Neural crest cell (in vitro differentiated cells): ENCODE measurements at regions not wholly inside any gene's neighbourhood (a gene's known extent, or its start where the extent isn't known, plus 50 kb on each side); places are given as distances from the start of the nearest gene placed in this dataset.

Experiments
- DNase-seq: peaks from one replicate; pipeline ENCODE4 v3.0.0; 2021; ENCODE audit warnings: low read depth, mixed read lengths, low spot score
- H3K27ac Mint-ChIP-seq: one replicate; pipeline ENCODE4 v1.8.0; 2021; ENCODE audit warnings: mild to moderate bottlenecking, mixed read lengths; ENCODE audit not compliant: unreplicated experiment
- H3K27me3 Mint-ChIP-seq: 2 replicates; pipeline ENCODE4 v1.8.0; 2021; ENCODE audit warnings: low read depth, mild to moderate bottlenecking, mixed read lengths
- H3K36me3 Mint-ChIP-seq: 2 replicates; pipeline ENCODE4 v1.8.0; 2021; ENCODE audit warnings: low read depth, mild to moderate bottlenecking, mixed read lengths
- H3K4me1 Mint-ChIP-seq: 2 replicates; pipeline ENCODE4 v1.8.0; 2021; ENCODE audit warnings: mixed read lengths
- H3K4me3 Mint-ChIP-seq: one replicate; pipeline ENCODE4 v1.8.0; 2021; ENCODE audit warnings: mild to moderate bottlenecking, mixed read lengths
- H3K9me3 Mint-ChIP-seq: 2 replicates; pipeline ENCODE4 v1.8.0; 2021; ENCODE audit warnings: mixed read lengths
- CTCF ChIP-seq: fragments of 200-600 bp; sonication (generic); conservative IDR thresholded peaks from 2 replicates; pipeline ENCODE4 v1.5.0; 2021; ENCODE audit warnings: antibody characterized with exemption, mild to moderate bottlenecking

- TF ChIP-seq CTCF, result no peak
- no peak overlapping the region for H3K27ac Mint-ChIP-seq
- H3K27me3 Mint-ChIP-seq, result no peaks in the 10 kb centered on the region
- no peak for DNase-seq
- H3K4me3 Mint-ChIP-seq, result no peak overlapping the region
- H3K9me3 Mint-ChIP-seq, result peaks cover 5% of the 10 kb centered on the region
- no peaks in the 10 kb centered on the region for H3K4me1 Mint-ChIP-seq
- H3K36me3 Mint-ChIP-seq, result no peaks in the 10 kb centered on the region
Measured at GRCh38 chr5:26538226-26538625, 500.2 kb downstream of the CDH9 start.

GRCh38 chr5:26535215-26535614 is 503.2 kb downstream of the CDH9 start:
- no peak overlapping the region for H3K4me3 Mint-ChIP-seq
- TF ChIP-seq CTCF, result no peak
- H3K27ac Mint-ChIP-seq, result no peak overlapping the region
- no peaks in the 10 kb centered on the region for H3K9me3 Mint-ChIP-seq
- no peak for DNase-seq
- H3K4me1 Mint-ChIP-seq, result no peaks in the 10 kb centered on the region
- H3K36me3 Mint-ChIP-seq, result no peaks in the 10 kb centered on the region
- no peaks in the 10 kb centered on the region for H3K27me3 Mint-ChIP-seq

- no peaks in the 10 kb centered on the region for H3K36me3 Mint-ChIP-seq
- peaks cover 2% of the 10 kb centered on the region for H3K9me3 Mint-ChIP-seq
- no peak overlapping the region for H3K27ac Mint-ChIP-seq
- no peaks in the 10 kb centered on the region for H3K4me1 Mint-ChIP-seq
- H3K27me3 Mint-ChIP-seq, result no peaks in the 10 kb centered on the region
- no peak overlapping the region for H3K4me3 Mint-ChIP-seq
- TF ChIP-seq CTCF, result no peak
- DNase-seq, result no peak
Measured at GRCh38 chr5:26530305-26530704, 508.1 kb downstream of the CDH9 start.

GRCh38 chr5:26519245-26519644 is 519.1 kb downstream of the CDH9 start:
- H3K4me3 Mint-ChIP-seq, result no peak overlapping the region
- peaks cover 2% of the 10 kb centered on the region for H3K9me3 Mint-ChIP-seq
- no peaks in the 10 kb centered on the region for H3K27me3 Mint-ChIP-seq
- DNase-seq, result no peak
- no peaks in the 10 kb centered on the region for H3K4me1 Mint-ChIP-seq
- no peak for TF ChIP-seq CTCF
- H3K27ac Mint-ChIP-seq, result no peak overlapping the region
- no peaks in the 10 kb centered on the region for H3K36me3 Mint-ChIP-seq

- Mint-ChIP-seq H3K27me3 (no peaks in the 10 kb centered on the region), H3K4me3 (no peak overlapping the region), H3K27ac (no peak overlapping the region), H3K9me3 (peaks cover 2% of the 10 kb centered on the region), H3K4me1 (no peaks in the 10 kb centered on the region), H3K36me3 (no peaks in the 10 kb centered on the region)
- no peak for DNase-seq
- no peak for TF ChIP-seq CTCF
Measured at GRCh38 chr5:26518065-26518464, 520.3 kb downstream of the CDH9 start.

- DNase-seq, result no peak
- Mint-ChIP-seq H3K36me3 (no peaks in the 10 kb centered on the region), H3K27ac (no peak overlapping the region), H3K9me3 (peaks cover 7% of the 10 kb centered on the region), H3K4me1 (no peaks in the 10 kb centered on the region), H3K4me3 (no peak overlapping the region), H3K27me3 (no peaks in the 10 kb centered on the region)
- TF ChIP-seq CTCF, result no peak
Measured at GRCh38 chr5:26498972-26499371, 539.4 kb downstream of the CDH9 start.
